ENCODE measurements at regions not wholly inside any gene's neighbourhood (a gene's known extent, or its start where the extent isn't known, plus 50 kb on each side); places are given as distances from the start of the nearest gene placed in this dataset.

DNA sequence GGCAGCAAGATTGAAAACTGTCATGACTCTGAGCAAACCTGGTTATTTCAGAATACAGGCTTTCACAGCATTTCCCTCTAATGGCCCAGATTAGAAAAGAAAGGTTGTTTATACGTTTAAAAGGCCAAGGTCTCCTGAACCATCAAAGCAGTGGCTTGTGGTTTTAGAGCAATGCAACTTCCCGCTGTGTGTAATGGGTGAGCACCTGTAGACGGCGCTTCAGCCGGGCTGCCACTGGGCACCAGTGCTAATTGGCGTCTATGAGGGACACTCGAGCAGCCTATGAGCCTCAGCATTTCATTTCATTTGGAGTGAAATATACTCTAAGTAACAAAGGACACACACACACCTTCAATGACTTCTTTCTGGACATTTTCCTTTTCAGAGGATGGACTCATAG lies 671.0 kb upstream of the FZD8 start:
- TF ChIP-seq, protein P1, sequence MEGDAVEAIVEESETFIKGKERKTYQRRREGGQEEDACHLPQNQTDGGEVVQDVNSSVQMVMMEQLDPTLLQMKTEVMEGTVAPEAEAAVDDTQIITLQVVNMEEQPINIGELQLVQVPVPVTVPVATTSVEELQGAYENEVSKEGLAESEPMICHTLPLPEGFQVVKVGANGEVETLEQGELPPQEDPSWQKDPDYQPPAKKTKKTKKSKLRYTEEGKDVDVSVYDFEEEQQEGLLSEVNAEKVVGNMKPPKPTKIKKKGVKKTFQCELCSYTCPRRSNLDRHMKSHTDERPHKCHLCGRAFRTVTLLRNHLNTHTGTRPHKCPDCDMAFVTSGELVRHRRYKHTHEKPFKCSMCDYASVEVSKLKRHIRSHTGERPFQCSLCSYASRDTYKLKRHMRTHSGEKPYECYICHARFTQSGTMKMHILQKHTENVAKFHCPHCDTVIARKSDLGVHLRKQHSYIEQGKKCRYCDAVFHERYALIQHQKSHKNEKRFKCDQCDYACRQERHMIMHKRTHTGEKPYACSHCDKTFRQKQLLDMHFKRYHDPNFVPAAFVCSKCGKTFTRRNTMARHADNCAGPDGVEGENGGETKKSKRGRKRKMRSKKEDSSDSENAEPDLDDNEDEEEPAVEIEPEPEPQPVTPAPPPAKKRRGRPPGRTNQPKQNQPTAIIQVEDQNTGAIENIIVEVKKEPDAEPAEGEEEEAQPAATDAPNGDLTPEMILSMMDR (IDR thresholded peaks at IDR 0.05): no peak
- DNase-seq (ENCODE audit: low spot score in 2 of 2): no peak
- no peaks in the 10 kb centered on the region for H3K27me3 ChIP-seq
- no peak overlapping the region for H3K4me3 ChIP-seq
- no peak overlapping the region for H3K27ac ChIP-seq
- H3K36me3 ChIP-seq: no peaks in the 10 kb centered on the region
- intact Hi-C loops (cut with DNase I): no loop called here
- H3K9me3 ChIP-seq: no peaks in the 10 kb centered on the region
- no peaks in the 10 kb centered on the region for H3K4me1 ChIP-seq

GRCh38 chr10:36303896-36304295 lies 661.8 kb upstream of the FZD8 start:
- H3K27me3 ChIP-seq: no peaks in the 10 kb centered on the region
- no peaks in the 10 kb centered on the region for H3K36me3 ChIP-seq
- H3K4me3 ChIP-seq: no peak overlapping the region
- H3K4me1 ChIP-seq: no peaks in the 10 kb centered on the region
- intact Hi-C loops (cut with DNase I): no loop called here
- TF ChIP-seq, protein P1 (IDR thresholded peaks at IDR 0.05): no peak
- H3K9me3 ChIP-seq: peaks cover 0 to 4% of the 10 kb centered on the region in 2 donors
- H3K27ac ChIP-seq: no peak overlapping the region
- no peak for DNase-seq (ENCODE audit: low spot score in 2 of 2)

GRCh38 chr10:36302086-36302485 lies 660.0 kb upstream of the FZD8 start:
- no peak overlapping the region for H3K27ac ChIP-seq

GRCh38 chr10:36301539-36301938 lies 659.4 kb upstream of the FZD8 start:
- no peak for DNase-seq (ENCODE audit: low spot score in 2 of 2)
- Histone ChIP-seq H3K9me3 (no peaks in the 10 kb centered on the region), H3K4me3 (no peak overlapping the region), H3K27me3 (no peaks in the 10 kb centered on the region), H3K36me3 (no peaks in the 10 kb centered on the region), H3K4me1 (no peaks in the 10 kb centered on the region), H3K27ac (no peak overlapping the region)
- intact Hi-C loops (cut with DNase I): no loop called here
- TF ChIP-seq, protein P1 (IDR thresholded peaks at IDR 0.05): no peak

More at GRCh38 chr10:36302086-36302485, 660.0 kb upstream of the FZD8 start:
- no peaks in the 10 kb centered on the region for H3K36me3 ChIP-seq
- H3K4me3 ChIP-seq: no peak overlapping the region
- TF ChIP-seq, protein P1 (IDR thresholded peaks at IDR 0.05): no peak
- DNase-seq (ENCODE audit: low spot score in 2 of 2): no peak
- no peaks in the 10 kb centered on the region for H3K4me1 ChIP-seq
- intact Hi-C loops (cut with DNase I): no loop called here
- H3K27me3 ChIP-seq: no peaks in the 10 kb centered on the region
- H3K9me3 ChIP-seq: no peaks in the 10 kb centered on the region

GRCh38 chr10:36301139-36301538 lies 659.0 kb upstream of the FZD8 start:
- Histone ChIP-seq H3K4me3 (no peak overlapping the region), H3K27ac (no peak overlapping the region), H3K36me3 (no peaks in the 10 kb centered on the region), H3K4me1 (no peaks in the 10 kb centered on the region), H3K27me3 (no peaks in the 10 kb centered on the region), H3K9me3 (no peaks in the 10 kb centered on the region)
- TF ChIP-seq, protein P1 (IDR thresholded peaks at IDR 0.05): no peak
- intact Hi-C loops (cut with DNase I): no loop called here
- no peak for DNase-seq (ENCODE audit: low spot score in 2 of 2)

GRCh38 chr10:36283827-36284226 lies 641.7 kb upstream of the FZD8 start:
- intact Hi-C loops (cut with DNase I): no loop called here
- no peak overlapping the region for H3K4me3 ChIP-seq
- H3K9me3 ChIP-seq: peaks cover 0 to 27% of the 10 kb centered on the region in 2 donors
- TF ChIP-seq, protein P1 (IDR thresholded peaks at IDR 0.05): no peak
- no peak overlapping the region for H3K27ac ChIP-seq
- DNase-seq (ENCODE audit: low spot score in 2 of 2): no peak
- no peaks in the 10 kb centered on the region for H3K27me3 ChIP-seq
- no peaks in the 10 kb centered on the region for H3K4me1 ChIP-seq
- H3K36me3 ChIP-seq: no peaks in the 10 kb centered on the region

Measured in ascending aorta (tissue), 2 donors.